Spleen (tissue), 11 donors: ENCODE measurements at regions not wholly inside any gene's neighbourhood (a gene's known extent, or its start where the extent isn't known, plus 50 kb on each side); places are given as distances from the start of the nearest gene placed in this dataset.

ENCODE experiments used
- DNase-seq: peaks from one replicate; pipeline ENCODE4 v3.0.0-alpha.2; 2020
- H3K27ac ChIP-seq, 8 donors: fragments of 200-600 bp; sonication (generic) in 7 of 8; 1 replicate in 4 of 8; 2 replicates in 4 of 8; pipeline versions ENCODE4 v1.5.0 to v1.8.0; 2016 to 2021; ENCODE audit warnings: inconsistent platforms in 4 of 8, mild to moderate bottlenecking in 4 of 8, moderate library complexity in 1 of 8
- H3K27me3 ChIP-seq, 7 donors: fragments of 200-600 bp; sonication (generic) in 6 of 7; replicated peaks in 1 of 7; 1 replicate in 4 of 7; 2 replicates in 3 of 7; pipeline versions ENCODE4 v1.5.0 to v1.8.0; 2016 to 2021; ENCODE audit warnings: inconsistent platforms in 3 of 7, mild to moderate bottlenecking in 1 of 7
- H3K36me3 ChIP-seq, 6 donors: fragments of 200-600 bp; sonication (generic) in 5 of 6; 1 replicate in 4 of 6; 2 replicates in 2 of 6; pipeline versions ENCODE4 v1.5.0 to v1.8.0; 2016 to 2021; ENCODE audit warnings: inconsistent platforms in 2 of 6
- H3K4me1 ChIP-seq, 6 donors: fragments of 200-600 bp; sonication (generic) in 5 of 6; 1 replicate in 3 of 6; 2 replicates in 3 of 6; pipeline versions ENCODE4 v1.5.0 to v1.8.0; 2016 to 2021; ENCODE audit warnings: inconsistent platforms in 3 of 6
- H3K4me3 ChIP-seq, 8 donors: fragments of 200-600 bp; sonication (generic) in 7 of 8; 1 replicate in 4 of 8; 2 replicates in 4 of 8; pipeline versions ENCODE4 v1.5.0 to v1.8.0; 2016 to 2021; ENCODE audit warnings: inconsistent platforms in 4 of 8, mild to moderate bottlenecking in 4 of 8, moderate library complexity in 2 of 8
- H3K9me3 ChIP-seq, 8 donors: fragments of 200-600 bp; sonication (generic) in 7 of 8; 1 replicate in 4 of 8; 2 replicates in 4 of 8; pipeline versions ENCODE4 v1.5.0 to v1.8.0; 2016 to 2021; ENCODE audit warnings: inconsistent platforms in 4 of 8
- CTCF ChIP-seq, 11 experiments: fragments of 200-600 bp in 7 of 11; fragments of 450-650 bp in 4 of 11; sonication (generic) in 4 of 11; IDR thresholded peaks in 8 of 11; conservative IDR thresholded peaks in 3 of 11; 1 replicate in 7 of 11; 2 replicates in 4 of 11; pipeline versions ENCODE4 v1.4.0 to v1.8.0; 2016 to 2021; ENCODE audit warnings: antibody characterized with exemption in 11 of 11, inconsistent platforms in 4 of 11, mild to moderate bottlenecking in 1 of 11
- POLR2A ChIP-seq, 3 donors: fragments of 450-650 bp; IDR thresholded peaks; one replicate each; pipeline ENCODE4 v1.5.1; 2017; ENCODE audit warnings: antibody characterized with exemption in 3 of 3, mild to moderate bottlenecking in 1 of 3
- POLR2AphosphoS5 ChIP-seq, 3 donors: sonication (generic); formaldehyde crosslinking; IDR thresholded peaks; one replicate each; pipeline ENCODE4 v1.5.1; 2017; ENCODE audit warnings: antibody characterized with exemption in 3 of 3
- WGBS, 5 donors: extraction: QIAGEN DNeasy Blood & Tissue Kit in 3 of 5; methylation state at CpG; one replicate each; pipeline versions ENCODE4 v1.1.5 to v1.1.7; 2013 to 2018; 5-methylcytosine and 5-hydroxymethylcytosine counted together
- intact Hi-C: fragments of 100-400 bp; cut with DNase I; formaldehyde crosslinking; loops from one replicate; pipeline ENCODE4 v1.15.0; 2023; ENCODE audit warnings: low total_unique reads
- donor health status: healthy with polysubstance abuse.
- donor health status: DM: no; HTN: no; CAD: no; lungs with moderate emphysema.
- donor health status: DM: no; HTN: no; CAD: no.
- donor health status: Bipolar disorder and iron deficiency.
- donor health status: healthy.
- donor health status: DM: no; HTN: no; CAD: no.
- donor health status: DM: yes; HTN: yes; CAD: no.

DNA sequence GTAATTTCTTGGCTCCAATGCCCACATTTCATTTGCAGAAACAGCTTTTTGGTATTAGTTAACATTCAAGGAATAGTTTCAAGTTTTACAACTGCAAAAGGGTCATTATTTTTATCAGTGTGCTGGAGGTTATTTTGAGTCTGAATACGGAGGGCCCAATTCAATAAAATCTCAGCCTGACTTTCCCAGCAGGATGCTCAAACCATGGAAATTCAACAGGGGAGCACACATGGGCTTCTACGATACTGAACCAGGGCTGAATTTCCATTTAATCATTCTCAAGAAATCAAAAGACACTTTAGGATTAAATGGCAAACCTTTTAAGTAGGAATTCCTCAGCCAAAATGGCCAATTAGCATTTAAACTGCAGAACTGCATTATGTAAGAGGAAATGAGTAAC is 700.9 kb upstream of the ANKRD30A start:
- no peaks in the 10 kb centered on the region for H3K27me3 ChIP-seq
- H3K27ac ChIP-seq: no peak overlapping the region
- intact Hi-C loops: no loop called here
- no peaks in the 10 kb centered on the region for H3K36me3 ChIP-seq
- peaks cover 0 to 14% (median 2%) of the 10 kb centered on the region in 8 donors for H3K9me3 ChIP-seq
- H3K4me3 ChIP-seq: no peak overlapping the region
- WGBS, 5 donors: 77 to 91% (median 83%) methylated on average over 2 of the region's 2 CpGs
- TF ChIP-seq CTCF (IDR thresholded peaks at IDR 0.05 in 8 of 11, conservative IDR thresholded peaks at IDR 0.05 in 3 of 11): no peak
- TF ChIP-seq POLR2AphosphoS5 (IDR thresholded peaks at IDR 0.05): no peak
- DNase-seq: no peak
- no peaks in the 10 kb centered on the region for H3K4me1 ChIP-seq

DNA sequence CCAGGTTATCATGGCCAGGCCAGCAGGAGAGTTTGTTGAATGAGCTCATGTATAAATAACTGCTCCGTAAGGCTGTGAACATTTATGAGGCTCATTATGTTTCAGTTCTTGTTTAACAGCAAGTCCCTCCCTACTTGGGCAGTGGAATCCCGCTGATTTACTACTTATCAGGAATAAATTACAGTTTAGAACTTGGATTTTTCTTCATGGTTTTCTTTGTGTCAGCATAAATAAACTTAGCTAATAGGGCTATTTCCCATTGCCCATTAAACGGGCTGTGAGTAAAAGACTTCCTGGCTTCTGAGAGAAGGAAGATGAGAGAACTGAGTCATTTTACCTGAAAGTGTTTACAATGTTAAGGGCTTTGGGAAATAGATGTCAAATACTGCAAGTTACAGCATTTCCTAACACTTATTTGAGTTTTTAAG is 701.6 kb upstream of the ANKRD30A start:
- Histone ChIP-seq H3K9me3 (peaks cover 0 to 13% (median 1%) of the 10 kb centered on the region in 8 donors), H3K4me3 (no peak overlapping the region), H3K27ac (no peak overlapping the region), H3K4me1 (no peaks in the 10 kb centered on the region), H3K27me3 (no peaks in the 10 kb centered on the region), H3K36me3 (no peaks in the 10 kb centered on the region)
- DNase-seq: no peak
- intact Hi-C loops: no loop called here
- WGBS, 5 donors: 67 to 78% (median 74%) methylated on average over 3 of the region's 3 CpGs
- no peak for TF ChIP-seq CTCF (IDR thresholded peaks at IDR 0.05 in 8 of 11, conservative IDR thresholded peaks at IDR 0.05 in 3 of 11)
- TF ChIP-seq POLR2A (IDR thresholded peaks at IDR 0.05): no peak
- TF ChIP-seq POLR2AphosphoS5 (IDR thresholded peaks at IDR 0.05): no peak

- Histone ChIP-seq H3K4me1 (no peaks in the 10 kb centered on the region), H3K36me3 (no peaks in the 10 kb centered on the region), H3K27ac (no peak overlapping the region), H3K9me3 (peaks cover 0 to 11% (median 6%) of the 10 kb centered on the region in 8 donors), H3K4me3 (no peak overlapping the region), H3K27me3 (no peaks in the 10 kb centered on the region)
- intact Hi-C loops: no loop called here
- no peak for DNase-seq
- no peak for TF ChIP-seq POLR2A (IDR thresholded peaks at IDR 0.05)
- TF ChIP-seq CTCF (IDR thresholded peaks at IDR 0.05 in 8 of 11, conservative IDR thresholded peaks at IDR 0.05 in 3 of 11): no peak
- TF ChIP-seq POLR2AphosphoS5 (IDR thresholded peaks at IDR 0.05): no peak
These were observed 703.4 kb upstream of the ANKRD30A start for GRCh38 chr10:36421992-36422391.

GRCh38 chr10:36416513-36416912 is 708.9 kb upstream of the ANKRD30A start:
- no peak overlapping the region for H3K27ac ChIP-seq
- H3K4me3 ChIP-seq: no peak overlapping the region
- H3K4me1 ChIP-seq: no peaks in the 10 kb centered on the region
- TF ChIP-seq POLR2A (IDR thresholded peaks at IDR 0.05) (no peak), CTCF (IDR thresholded peaks at IDR 0.05 in 8 of 11, conservative IDR thresholded peaks at IDR 0.05 in 3 of 11) (no peak), POLR2AphosphoS5 (IDR thresholded peaks at IDR 0.05) (no peak)
- 33 to 67% (median 39%) methylated on average over 1 of the region's 1 CpG for WGBS, 5 donors
- no peaks in the 10 kb centered on the region for H3K27me3 ChIP-seq
- no peaks in the 10 kb centered on the region for H3K36me3 ChIP-seq
- no peak for DNase-seq
- intact Hi-C loops: no loop called here
- H3K9me3 ChIP-seq: peaks cover 0 to 33% (median 23%) of the 10 kb centered on the region in 8 donors
